GM18505 (cell line): ENCODE measurements at regions not wholly inside any gene's neighbourhood (a gene's known extent, or its start where the extent isn't known, plus 50 kb on each side); places are given as distances from the start of the nearest gene placed in this dataset.

Experiments
- ATAC-seq: cut with Tn5 transposase; IDR thresholded peaks from one replicate; pipeline ENCODE4 v1.9.1; 2021; ENCODE audit not compliant: unreplicated experiment
- POLR2A ChIP-seq: IDR thresholded peaks from 4 replicates; pipeline ENCODE4 v1.6.1; 2011; ENCODE audit warnings: borderline replicate concordance; ENCODE audit not compliant: insufficient read depth, insufficient read length; ENCODE audit errors: extremely low read depth

DNA sequence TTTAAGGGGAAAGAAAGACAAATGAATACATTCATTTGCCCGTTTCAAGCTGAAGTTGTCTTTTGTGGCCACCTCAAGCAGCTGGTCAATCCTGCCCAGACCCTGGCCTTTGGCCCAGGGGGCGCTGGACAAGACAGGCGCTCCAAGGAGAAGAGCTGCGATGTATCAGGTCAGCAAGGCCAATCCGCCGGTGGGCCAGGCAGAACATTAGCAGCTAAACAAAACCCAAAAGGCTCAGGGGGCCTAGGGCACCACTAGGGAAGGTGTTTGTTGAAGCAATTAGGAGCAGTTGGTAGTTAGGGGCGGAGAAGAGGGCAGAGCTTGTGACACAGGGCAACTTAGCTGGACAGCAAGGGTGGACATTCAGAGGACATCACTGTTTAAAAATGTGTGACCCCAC, 60.8 kb upstream of the TMEM33 start:
- ATAC-seq: no peak
- TF ChIP-seq POLR2A: no peak

DNA sequence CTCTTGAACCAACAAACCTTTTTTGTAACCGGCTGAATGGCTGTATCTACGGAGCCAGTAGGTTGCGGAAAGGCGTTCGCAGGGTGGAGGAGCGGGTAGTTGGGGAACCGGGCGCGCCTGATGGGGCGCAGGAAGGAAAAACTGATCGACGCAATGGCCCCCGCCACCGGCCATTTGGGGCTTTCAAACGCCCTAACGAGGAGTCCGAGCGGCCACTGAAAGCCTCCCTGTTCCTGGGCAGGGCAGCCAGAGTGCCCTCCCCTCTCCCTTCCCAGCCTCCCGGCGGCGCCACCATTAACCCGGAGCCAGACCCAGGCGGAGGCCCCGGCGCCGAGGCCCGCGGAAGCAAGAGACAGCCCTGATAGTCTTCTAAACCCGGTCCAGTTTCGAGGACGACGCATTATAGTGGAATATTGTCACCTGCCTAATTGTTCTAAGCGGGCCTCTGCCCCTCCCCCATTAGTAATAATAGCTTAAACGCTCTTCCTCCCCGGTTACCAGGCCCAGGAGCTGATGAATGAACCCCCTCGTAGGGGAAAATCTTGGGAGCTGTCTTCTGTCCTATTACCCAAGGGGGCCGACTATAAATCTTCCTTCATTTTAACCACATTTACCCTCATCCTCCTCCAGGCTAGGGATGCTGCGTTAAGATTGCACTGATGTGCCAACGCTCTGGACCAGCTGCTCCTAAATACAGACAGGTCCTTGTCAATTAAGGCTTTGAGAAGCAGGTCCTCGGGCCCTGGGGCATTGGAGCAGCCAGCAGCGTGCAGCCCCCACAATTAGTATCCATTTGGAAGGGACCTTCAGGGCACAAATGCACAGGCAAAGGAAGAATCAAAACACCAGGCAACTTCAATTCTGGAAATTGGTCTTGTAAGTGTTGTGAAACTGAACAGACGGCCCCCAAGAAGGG, 61.6 kb upstream of the TMEM33 start:
- TF ChIP-seq POLR2A: no peak

DNA sequence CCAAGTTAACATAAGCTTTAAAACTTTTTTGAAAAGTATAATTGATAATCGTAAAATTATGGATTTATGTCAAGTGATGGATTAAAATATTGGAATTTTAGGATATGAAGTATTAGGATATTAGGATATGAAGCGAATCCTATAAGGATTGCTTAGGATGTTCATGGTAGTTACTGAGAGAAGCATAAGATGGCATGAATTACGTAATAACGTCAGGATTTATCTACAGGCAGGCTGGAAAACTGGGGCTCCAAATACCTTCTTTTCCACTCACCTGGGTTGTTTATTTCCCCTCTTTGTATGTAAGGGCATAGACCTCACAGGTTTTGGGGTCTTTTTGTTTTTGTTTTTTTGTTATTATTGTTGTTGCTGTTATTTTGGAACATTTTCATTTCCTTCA, 65.2 kb upstream of the TMEM33 start:
- TF ChIP-seq POLR2A: no peak
- no peak for ATAC-seq

More for the DNA sequence above, 61.6 kb upstream of the TMEM33 start:
- no peak for ATAC-seq

DNA sequence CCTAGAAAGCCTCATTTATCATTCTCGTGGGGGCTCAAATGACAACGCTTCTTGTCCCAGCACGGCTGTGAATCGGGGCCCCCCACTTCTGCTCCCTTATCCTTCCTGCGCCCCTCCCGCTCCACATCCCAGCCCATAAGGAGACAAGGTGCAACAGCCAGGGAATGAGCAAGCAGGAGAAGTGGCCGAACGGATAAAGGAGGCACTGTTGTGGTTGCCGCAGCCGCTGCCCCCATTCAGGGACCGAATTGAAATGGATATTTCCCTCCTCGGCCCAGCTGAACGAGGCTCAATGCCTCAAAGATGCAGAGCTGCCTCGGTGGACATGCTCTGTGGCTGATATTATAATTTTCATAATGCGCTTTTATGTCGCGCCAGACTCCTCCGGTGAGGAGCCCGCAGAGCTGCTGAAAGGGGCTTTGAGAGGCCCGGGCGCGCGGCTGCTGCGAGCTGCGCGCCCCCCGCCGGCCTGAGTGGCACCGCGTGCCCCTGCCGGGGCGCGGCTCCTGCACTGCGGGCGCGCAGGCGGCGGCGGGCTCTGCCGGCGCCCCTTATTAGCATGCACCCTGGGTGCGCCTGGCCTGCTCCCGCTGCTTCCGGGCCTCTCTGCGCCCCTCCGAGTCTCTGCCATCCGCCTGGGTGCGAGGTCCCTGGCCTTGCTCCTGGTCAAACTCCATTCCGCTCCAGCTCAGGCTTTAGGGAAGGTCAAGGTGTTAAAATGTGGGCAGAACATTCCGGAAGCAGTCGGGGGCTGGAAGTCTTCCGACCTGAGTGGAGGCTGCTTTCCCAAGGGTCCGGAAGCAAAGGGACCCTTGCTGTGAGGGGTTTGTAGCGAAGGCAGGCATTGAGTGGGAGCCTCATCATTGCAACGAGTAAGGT, 68.2 kb upstream of the TMEM33 start:
- TF ChIP-seq POLR2A: no peak
- ATAC-seq: no peak

DNA sequence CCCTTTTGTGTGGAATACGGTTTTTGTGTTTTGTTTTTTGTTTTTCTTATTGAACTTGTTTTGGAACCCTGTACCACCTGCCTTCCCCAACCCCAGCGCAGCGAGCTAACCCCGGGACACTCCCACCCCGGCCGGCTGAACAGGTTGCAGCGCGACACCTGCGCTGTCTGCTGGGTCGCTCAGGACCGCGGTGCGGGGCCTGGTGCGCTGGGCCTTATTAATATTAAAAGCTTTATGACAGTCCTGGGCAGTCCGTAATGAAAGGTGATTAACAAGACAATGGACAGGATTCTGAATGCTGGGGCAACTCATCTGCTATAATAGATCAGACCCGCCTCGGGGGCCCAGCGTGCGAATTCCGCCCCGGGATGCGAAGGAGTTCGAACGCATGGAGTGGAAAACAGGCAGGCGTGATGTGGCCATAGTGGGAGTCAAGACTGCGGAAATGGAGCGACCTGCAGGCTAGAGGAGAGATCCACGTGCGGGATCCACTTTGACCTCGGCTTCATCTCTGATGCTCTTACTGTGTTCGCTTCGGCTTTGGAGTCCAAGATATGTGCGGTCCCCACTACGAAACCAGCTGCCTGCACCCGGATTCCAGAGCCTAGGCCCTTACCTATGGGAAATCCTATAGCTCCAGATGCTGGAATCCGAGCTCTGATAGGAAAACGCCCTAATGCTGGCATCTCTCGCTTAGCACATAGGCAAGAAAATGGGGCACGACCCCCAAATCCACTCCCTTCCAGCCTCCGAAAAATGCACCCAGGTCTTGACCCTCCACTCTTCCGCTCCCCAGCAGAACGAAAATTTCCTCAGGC, 69.0 kb upstream of the TMEM33 start:
- no peak for ATAC-seq
- TF ChIP-seq POLR2A: no peak

DNA sequence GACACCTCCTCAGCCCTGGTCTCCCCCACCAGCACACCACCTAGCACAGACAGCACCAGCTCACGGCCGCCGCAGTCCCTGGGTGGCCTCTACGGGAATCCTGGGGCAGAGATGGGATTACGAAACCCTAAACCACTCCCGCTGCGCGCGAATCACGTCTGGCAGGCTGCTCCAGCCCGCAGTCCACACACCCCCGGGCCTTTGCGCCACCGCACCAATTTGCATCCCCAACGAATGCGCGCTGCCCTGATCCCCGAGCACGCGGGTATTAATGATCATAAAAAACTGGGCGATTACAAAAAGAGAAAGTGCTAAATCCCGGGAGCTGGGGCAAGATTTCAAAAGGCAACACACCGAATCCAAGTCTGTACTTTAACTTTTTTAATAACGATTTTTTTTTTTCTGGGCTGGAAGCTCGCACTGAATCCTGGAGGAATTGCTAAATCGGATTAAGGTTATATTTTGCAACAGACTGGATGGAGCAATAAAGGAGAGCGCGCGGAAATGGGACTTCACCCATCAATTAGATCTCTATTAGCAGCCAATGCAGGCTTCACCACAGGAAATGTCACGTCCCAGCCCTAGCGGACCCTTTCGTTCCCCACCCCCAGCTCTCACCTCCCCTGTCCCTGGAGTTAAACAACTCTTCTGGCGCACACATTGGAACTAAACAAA, 69.8 kb upstream of the TMEM33 start:
- no peak for ATAC-seq
- no peak for TF ChIP-seq POLR2A

DNA sequence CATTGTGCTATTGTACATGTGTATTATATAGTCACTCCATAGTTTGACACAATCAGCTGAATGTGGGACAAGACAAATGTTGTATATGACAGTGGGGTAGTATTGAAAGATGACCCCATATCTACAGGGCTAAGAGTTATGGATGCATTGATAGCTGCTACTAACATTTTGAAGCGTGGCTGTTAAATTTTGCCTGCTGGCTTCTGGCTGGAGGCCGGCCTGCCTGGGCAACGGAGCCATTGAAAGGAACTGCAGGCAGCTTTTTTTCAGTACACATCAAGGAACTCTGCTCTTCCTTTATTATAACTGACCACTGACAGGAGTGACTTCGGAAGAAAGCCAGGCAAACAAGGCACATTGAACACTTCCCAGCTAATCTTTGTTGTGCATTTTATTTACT, 76.1 kb upstream of the TMEM33 start:
- ATAC-seq: no peak
- no peak for TF ChIP-seq POLR2A

DNA sequence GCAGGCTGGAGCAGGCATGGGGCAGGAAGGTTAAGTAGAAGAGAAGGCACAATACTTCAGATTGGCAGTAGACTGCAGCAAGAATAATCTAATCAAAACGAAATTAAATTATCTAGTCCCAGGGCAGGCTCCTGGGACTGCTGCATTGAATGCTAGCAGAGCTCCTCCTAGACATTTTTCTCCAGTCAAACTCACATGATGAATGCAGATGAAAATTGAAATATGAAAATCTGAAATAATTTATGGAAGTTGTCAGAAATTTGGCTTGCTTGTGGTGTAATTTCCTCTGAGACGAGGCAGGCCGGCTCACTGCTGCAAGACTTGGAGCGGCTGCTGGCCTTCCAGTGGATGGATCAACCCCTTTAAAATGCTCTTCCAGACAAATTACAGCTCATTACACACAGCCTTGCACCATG, 78.0 kb upstream of the TMEM33 start:
- TF ChIP-seq POLR2A: no peak
- ATAC-seq: no peak

DNA sequence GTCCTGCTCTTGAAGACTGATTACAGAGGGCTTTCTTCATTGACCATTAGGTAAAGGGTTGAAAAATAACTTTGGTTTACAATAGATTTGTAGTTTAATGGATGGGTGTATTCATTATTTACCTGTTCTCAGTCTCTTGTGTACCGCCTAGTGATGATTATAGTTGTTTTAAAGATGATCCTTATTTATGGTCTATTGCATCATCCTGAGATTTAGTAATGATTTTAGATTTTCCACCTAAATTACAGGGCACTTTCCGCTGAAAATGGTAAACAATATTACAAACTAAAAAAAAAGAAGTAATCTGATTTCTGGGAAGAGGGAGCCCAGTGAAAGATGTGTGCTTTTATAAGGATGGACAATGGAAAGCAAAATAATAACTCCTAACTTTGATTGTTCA, 78.4 kb upstream of the TMEM33 start:
- no peak for TF ChIP-seq POLR2A
- no peak for ATAC-seq

DNA sequence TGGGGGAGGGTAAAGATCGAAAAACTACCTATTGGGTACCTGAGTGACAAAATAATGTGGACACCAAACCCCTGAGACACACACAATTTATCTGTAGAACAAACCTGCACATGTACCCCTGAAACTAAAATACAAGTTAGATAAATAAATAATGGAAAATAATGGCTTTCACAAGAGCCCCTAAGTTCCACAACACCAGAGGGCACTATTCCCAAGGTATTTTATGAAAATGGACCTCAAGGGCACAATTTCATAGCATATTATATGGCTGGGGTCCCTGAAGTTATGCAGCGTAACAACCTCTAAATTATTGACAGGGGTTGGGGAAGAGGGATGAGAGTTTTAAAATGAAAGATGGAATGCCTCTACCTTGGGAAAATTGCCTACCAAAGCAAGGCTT, 81.3 kb upstream of the TMEM33 start:
- no peak for ATAC-seq
- no peak for TF ChIP-seq POLR2A

DNA sequence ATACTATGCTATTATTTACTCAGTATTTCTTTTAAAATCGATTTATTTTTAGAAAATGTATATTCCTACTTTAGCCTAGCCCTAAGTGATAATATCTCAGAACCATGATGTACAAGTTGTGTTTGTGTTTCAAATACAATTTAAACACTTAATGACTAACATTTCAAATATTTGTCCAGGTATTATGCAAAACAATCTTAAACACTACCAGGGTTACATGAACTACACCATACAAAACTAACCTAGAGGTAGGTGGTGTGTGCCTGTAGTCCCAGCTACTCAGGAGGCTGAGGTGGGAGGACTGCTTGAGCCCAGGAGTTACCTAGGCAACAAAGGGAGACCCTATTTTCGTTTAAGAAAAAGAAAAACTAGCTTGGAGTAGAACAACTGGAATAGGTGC, 83.0 kb upstream of the TMEM33 start:
- no peak for TF ChIP-seq POLR2A
- ATAC-seq: no peak

DNA sequence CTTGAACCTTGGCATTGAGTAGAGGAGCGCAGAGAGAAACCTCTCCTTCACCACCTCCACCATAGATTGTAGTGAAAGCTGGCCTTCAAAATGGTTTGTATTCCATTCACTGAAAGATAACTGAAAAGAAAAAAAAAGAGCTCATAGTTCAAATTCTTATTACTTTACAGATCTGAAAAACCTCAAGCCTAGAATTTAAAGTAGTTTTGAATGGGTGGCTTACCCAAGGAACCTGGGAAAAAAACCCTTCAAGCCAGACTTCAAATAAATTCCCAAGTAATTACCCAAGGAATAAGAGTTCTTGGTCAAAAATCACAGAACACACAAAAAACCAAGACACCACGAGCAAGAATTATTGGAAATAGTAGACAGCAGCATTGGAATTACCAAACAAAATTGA, 83.6 kb upstream of the TMEM33 start:
- no peak for TF ChIP-seq POLR2A
- no peak for ATAC-seq
